Chondrocyte (in vitro differentiated cells): ENCODE measurements at regions not wholly inside any gene's neighbourhood (a gene's known extent, or its start where the extent isn't known, plus 50 kb on each side); places are given as distances from the start of the nearest gene placed in this dataset.

Source experiments
- DNase-seq: peaks from one replicate; pipeline ENCODE4 v3.0.0; 2021; ENCODE audit warnings: mixed read lengths, low spot score
- H3K27ac Mint-ChIP-seq: one replicate; pipeline ENCODE4 v1.8.0; 2021; ENCODE audit warnings: mild to moderate bottlenecking, moderate library complexity, mixed read lengths; ENCODE audit not compliant: unreplicated experiment
- H3K27me3 Mint-ChIP-seq: 2 replicates; pipeline ENCODE4 v1.8.0; 2021; ENCODE audit warnings: low read depth, mixed read lengths
- H3K36me3 Mint-ChIP-seq: 2 replicates; pipeline ENCODE4 v1.8.0; 2021; ENCODE audit warnings: low read depth, mixed read lengths
- H3K4me1 Mint-ChIP-seq: 2 replicates; pipeline ENCODE4 v1.8.0; 2021; ENCODE audit warnings: low read depth, mild to moderate bottlenecking, mixed read lengths
- H3K4me3 Mint-ChIP-seq: one replicate; pipeline ENCODE4 v1.8.0; 2021; ENCODE audit warnings: mild to moderate bottlenecking, moderate library complexity, mixed read lengths; ENCODE audit not compliant: unreplicated experiment
- H3K9me3 Mint-ChIP-seq: 2 replicates; pipeline ENCODE4 v1.8.0; 2021; ENCODE audit warnings: low read depth, mixed read lengths
- TF ChIP-seq, protein P1 (sequence below): fragments of 200-600 bp; sonication (generic); IDR thresholded peaks from 2 replicates; pipeline ENCODE4 v1.5.0; 2021; ENCODE audit warnings: antibody characterized with exemption, mild to moderate bottlenecking, moderate library complexity

DNA sequence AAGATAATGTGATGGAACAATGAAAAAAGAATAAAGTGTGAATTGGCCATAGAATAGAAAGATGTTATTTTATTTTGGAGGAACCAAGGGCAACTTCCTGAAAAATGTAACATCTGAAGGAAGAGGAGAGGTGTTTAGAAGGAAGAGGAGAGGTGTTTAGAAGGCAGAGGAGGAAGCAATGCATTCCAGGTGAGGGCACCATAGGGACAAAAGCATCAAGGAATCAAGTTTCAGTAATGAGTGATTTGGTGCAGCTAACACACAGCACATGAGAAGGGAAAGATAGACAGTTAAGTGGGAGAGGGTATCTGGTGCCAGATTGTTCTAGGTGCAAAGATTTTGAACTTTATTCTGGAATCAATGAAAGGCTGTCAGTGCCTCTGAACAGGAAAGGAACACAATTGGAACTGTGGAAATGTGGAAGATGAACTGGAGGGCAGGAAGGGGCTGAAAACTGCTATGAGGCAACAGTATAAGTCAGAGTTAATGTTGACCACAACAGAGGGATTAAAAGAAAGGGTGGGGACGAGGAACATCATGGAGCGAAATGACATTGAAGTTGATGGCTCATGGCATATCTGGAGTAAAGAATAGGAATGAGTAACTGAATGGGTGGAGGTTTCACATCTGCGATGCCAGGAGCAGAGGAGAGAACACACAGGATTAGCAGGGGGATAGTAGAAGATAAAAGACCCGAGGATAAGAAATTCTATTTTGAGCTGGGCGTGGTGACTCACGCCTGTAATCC, 326.6 kb downstream of the LRIG3 start:
- TF ChIP-seq, protein P1, sequence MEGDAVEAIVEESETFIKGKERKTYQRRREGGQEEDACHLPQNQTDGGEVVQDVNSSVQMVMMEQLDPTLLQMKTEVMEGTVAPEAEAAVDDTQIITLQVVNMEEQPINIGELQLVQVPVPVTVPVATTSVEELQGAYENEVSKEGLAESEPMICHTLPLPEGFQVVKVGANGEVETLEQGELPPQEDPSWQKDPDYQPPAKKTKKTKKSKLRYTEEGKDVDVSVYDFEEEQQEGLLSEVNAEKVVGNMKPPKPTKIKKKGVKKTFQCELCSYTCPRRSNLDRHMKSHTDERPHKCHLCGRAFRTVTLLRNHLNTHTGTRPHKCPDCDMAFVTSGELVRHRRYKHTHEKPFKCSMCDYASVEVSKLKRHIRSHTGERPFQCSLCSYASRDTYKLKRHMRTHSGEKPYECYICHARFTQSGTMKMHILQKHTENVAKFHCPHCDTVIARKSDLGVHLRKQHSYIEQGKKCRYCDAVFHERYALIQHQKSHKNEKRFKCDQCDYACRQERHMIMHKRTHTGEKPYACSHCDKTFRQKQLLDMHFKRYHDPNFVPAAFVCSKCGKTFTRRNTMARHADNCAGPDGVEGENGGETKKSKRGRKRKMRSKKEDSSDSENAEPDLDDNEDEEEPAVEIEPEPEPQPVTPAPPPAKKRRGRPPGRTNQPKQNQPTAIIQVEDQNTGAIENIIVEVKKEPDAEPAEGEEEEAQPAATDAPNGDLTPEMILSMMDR: no peak
- Mint-ChIP-seq H3K36me3 (no peaks in the 10 kb centered on the region), H3K27ac (no peak overlapping the region), H3K27me3 (no peaks in the 10 kb centered on the region), H3K9me3 (no peaks in the 10 kb centered on the region), H3K4me3 (no peak overlapping the region), H3K4me1 (no peaks in the 10 kb centered on the region)
- no peak for DNase-seq

DNA sequence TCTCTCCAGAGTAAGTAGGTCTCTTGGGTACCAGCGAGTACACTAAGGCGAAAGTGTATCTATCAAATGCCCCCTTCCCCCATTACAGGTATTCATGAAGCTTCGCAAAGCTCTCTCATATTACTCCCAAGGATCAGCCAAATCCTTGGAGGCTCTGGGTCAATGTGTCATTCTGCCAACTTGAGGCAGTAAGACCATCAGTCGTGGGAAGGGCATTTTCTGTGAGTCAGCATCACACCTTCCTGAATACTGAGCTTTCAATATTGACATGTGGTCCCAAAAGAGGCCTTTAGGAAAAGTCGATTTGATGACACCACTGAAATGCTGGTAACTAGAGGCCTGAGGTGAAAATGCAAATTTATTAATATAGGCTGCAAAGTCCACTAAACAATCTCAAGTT, 323.9 kb downstream of the LRIG3 start:
- H3K9me3 Mint-ChIP-seq: peaks cover 3% of the 10 kb centered on the region
- TF ChIP-seq, protein P1: no peak
- no peaks in the 10 kb centered on the region for H3K36me3 Mint-ChIP-seq
- H3K4me1 Mint-ChIP-seq: no peaks in the 10 kb centered on the region
- no peak overlapping the region for H3K27ac Mint-ChIP-seq
- no peak for DNase-seq
- H3K27me3 Mint-ChIP-seq: no peaks in the 10 kb centered on the region
- no peak overlapping the region for H3K4me3 Mint-ChIP-seq

DNA sequence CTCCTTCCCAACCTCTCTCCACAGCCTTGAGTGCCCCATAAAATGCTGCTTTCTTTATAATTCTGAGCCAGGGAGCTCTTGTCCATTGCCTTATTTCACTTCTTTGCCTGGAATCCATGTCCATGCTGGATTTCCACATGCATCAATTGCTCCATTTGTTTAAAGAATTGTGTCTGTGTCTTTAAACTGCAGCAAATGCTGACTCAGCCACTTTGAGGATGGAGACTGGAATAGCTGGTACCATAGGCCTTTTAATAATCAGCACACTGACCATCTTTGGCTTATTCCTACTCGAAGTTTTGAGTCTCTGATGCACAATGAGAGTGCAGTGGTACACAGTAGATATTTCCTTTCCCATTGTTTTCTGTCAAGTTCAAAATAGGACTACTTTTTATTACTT, 318.8 kb downstream of the LRIG3 start:
- Mint-ChIP-seq H3K9me3 (peaks cover 6% of the 10 kb centered on the region), H3K27ac (no peak overlapping the region), H3K36me3 (no peaks in the 10 kb centered on the region), H3K4me3 (no peak overlapping the region), H3K4me1 (peaks cover 6% of the 10 kb centered on the region), H3K27me3 (no peaks in the 10 kb centered on the region)
- TF ChIP-seq, protein P1: no peak
- DNase-seq: no peak

DNA sequence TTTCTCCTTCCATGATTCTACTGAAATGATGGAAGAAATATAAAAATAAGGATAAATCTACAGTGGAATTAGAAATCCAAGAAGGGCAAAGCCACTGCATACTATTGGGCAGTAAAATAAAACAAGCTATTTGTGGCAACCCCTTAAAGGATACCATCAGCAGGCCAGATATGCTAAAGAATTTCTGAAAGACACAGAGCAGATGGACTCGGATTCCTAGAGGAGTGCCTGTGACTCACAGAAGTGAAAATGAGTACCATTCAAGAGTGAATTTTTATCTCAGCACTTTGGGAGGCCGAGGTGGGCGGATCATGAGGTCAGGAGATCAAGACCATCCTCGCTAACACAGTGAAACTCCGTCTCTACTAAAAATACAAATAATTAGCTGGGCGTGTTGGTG, 318.1 kb downstream of the LRIG3 start:
- Mint-ChIP-seq H3K4me1 (peaks cover 8% of the 10 kb centered on the region), H3K9me3 (peaks cover 6% of the 10 kb centered on the region), H3K27me3 (no peaks in the 10 kb centered on the region), H3K36me3 (no peaks in the 10 kb centered on the region), H3K4me3 (no peak overlapping the region), H3K27ac (no peak overlapping the region)
- no peak for DNase-seq
- TF ChIP-seq, protein P1: no peak

DNA sequence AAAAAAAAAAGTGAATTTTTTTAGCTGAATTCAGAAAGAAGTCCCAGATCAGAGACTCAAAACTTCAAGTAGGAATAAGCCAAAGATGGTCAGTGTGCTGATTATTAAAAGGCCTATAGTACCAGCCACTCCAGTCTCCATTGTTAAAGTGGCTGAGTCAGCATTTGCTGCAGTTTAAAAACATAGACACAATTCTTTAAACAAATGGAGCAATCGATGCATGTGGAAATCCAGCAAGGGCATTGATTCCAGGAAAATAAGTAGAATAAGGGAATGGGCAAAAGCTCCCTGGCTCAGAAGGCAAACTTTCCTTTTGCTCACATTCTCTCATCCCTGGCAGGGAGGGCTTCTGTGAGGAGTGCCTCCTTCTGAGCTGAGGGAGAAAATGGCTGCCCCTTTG, 317.6 kb downstream of the LRIG3 start:
- Mint-ChIP-seq H3K4me1 (peaks cover 8% of the 10 kb centered on the region), H3K27ac (no peak overlapping the region), H3K4me3 (no peak overlapping the region), H3K9me3 (peaks cover 6% of the 10 kb centered on the region), H3K27me3 (no peaks in the 10 kb centered on the region), H3K36me3 (no peaks in the 10 kb centered on the region)
- DNase-seq: no peak
- TF ChIP-seq, protein P1: no peak
